SU-DHL-6 (cell line): ENCODE measurements at regions not wholly inside any gene's neighbourhood (a gene's known extent, or its start where the extent isn't known, plus 50 kb on each side); places are given as distances from the start of the nearest gene placed in this dataset.

Experiments
- EZH2phosphoT487 ChIP-seq: fragments of 200-600 bp; sonication (generic), shearing (Covaris generic); conservative IDR thresholded peaks from 2 replicates; pipeline ENCODE4 v1.6.1; 2018; ENCODE audit warnings: mild to moderate bottlenecking, antibody characterized with exemption, low read length, moderate library complexity, mixed read lengths
- TF ChIP-seq, protein P1 (sequence below): fragments of 200-600 bp; sonication (generic); IDR thresholded peaks from one replicate; pipeline ENCODE4 v1.5.1; 2017; ENCODE audit warnings: antibody characterized with exemption, mild to moderate bottlenecking, low read length, moderate library complexity; ENCODE audit not compliant: insufficient read depth, poor library complexity, severe bottlenecking

DNA sequence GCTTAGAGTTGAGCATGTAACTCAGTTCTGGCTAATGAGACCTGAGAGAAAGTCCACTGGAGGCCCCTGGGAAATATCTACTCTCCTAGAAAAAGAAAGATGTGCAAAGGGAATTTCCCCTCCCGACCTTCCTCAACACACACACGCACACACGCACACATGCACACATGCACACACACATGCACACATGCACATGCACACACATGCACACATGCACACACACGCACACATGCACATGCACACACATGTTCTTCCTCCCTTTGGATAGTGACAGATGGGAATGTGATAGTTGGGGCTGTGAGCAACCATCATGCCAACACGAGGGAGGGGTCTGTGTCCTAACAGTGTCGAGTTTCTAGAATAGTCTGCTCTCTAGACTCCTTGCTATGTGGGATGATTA lies 148.2 kb upstream of the EGFLAM start:
- TF ChIP-seq, protein P1, sequence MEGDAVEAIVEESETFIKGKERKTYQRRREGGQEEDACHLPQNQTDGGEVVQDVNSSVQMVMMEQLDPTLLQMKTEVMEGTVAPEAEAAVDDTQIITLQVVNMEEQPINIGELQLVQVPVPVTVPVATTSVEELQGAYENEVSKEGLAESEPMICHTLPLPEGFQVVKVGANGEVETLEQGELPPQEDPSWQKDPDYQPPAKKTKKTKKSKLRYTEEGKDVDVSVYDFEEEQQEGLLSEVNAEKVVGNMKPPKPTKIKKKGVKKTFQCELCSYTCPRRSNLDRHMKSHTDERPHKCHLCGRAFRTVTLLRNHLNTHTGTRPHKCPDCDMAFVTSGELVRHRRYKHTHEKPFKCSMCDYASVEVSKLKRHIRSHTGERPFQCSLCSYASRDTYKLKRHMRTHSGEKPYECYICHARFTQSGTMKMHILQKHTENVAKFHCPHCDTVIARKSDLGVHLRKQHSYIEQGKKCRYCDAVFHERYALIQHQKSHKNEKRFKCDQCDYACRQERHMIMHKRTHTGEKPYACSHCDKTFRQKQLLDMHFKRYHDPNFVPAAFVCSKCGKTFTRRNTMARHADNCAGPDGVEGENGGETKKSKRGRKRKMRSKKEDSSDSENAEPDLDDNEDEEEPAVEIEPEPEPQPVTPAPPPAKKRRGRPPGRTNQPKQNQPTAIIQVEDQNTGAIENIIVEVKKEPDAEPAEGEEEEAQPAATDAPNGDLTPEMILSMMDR, result no peak
- TF ChIP-seq EZH2phosphoT487, result no peak
